K562 (cell line): ENCODE measurements at regions not wholly inside any gene's neighbourhood (a gene's known extent, or its start where the extent isn't known, plus 50 kb on each side); places are given as distances from the start of the nearest gene placed in this dataset.
A peak's percentile ranks its signal among the peaks of the same experiment; 100 is the strongest.

Experiments
- ATAC-seq: fragments of 200-7000 bp; cut with Tn5 transposase; 3 replicates; pipeline ENCODE4 v1.9.1; 2020; ENCODE audit warnings: moderate library complexity
- BruUV-seq: library from RNA; stranded (reverse); fragments of 400-500 nt; replicated peaks from 2 replicates; lab custom pipeline; 2021; lab: Mats Ljungman, UMichigan
- CTCF ChIA-PET: fragments of 300-600 bp; formaldehyde crosslinking; extraction: SDS; loops from one replicate; lab custom pipeline; 2021; ENCODE audit warnings: low intra/inter-chr PET ratio; lab: Yijun Ruan, JAX
- POLR2A ChIA-PET: fragments of 300-600, 350-650 bp; sonication (Branson Sonifier 250); formaldehyde crosslinking; extraction: SDS; loops from one replicate; lab custom pipeline; 2021; ENCODE audit warnings: antibody characterized with exemption, inconsistent platforms; lab: Yijun Ruan, JAX
- DNase-seq, 4 experiments: peaks; one replicate each; pipeline versions ENCODE4 v3.0.0 to v3.0.0-alpha.2; 2011 to 2018; ENCODE audit warnings: low spot score in 3 of 4, mixed read lengths in 3 of 4; ENCODE audit errors: extremely low read depth in 1 of 4
- FAIRE-seq: peaks from 2 replicates; lab custom pipeline; 2011; peaks lifted over from hg19 to GRCh38; lab: Jason Lieb, UNC
- H2AFZ ChIP-seq: 2 replicates; pipeline ENCODE4 v1.6.0; 2011; ENCODE audit warnings: low read depth, low read length, control low read depth, inconsistent platforms
- H3K27ac ChIP-seq: fragments of 200-600 bp; 3 replicates; pipeline ENCODE4 v1.8.0; 2011; ENCODE audit warnings: low read depth, mild to moderate bottlenecking, control low read depth, inconsistent platforms, low read length, moderate library complexity, mixed read lengths; ENCODE audit errors: extremely low read depth
- H3K27me3 ChIP-seq, 2 experiments: fragments of 300-600 bp in 1 of 2; 2 replicates in 1 of 2; 3 replicates in 1 of 2; pipeline versions ENCODE4 v1.6.0 to v1.8.0; 2011; ENCODE audit warnings: inconsistent platforms in 2 of 2, low read length in 2 of 2, mild to moderate bottlenecking in 1 of 2, mixed read lengths in 1 of 2, moderate library complexity in 1 of 2; ENCODE audit not compliant: control insufficient read depth in 2 of 2, insufficient read depth in 2 of 2
- H3K36me3 ChIP-seq: fragments of 300-600 bp; 3 replicates; pipeline ENCODE4 v1.8.0; 2011; ENCODE audit warnings: mild to moderate bottlenecking, low read length, inconsistent platforms; ENCODE audit not compliant: control insufficient read depth, insufficient read depth
- H3K4me1 ChIP-seq, 2 experiments: fragments of 200-600 bp in 1 of 2; replicated peaks in 1 of 2; 2 replicates in 1 of 2; 3 replicates in 1 of 2; pipeline versions ENCODE4 v1.5.1 to v1.8.0; 2011; ENCODE audit warnings: inconsistent platforms in 2 of 2, low read length in 2 of 2, mild to moderate bottlenecking in 1 of 2, mixed read lengths in 1 of 2, moderate library complexity in 1 of 2; ENCODE audit not compliant: control insufficient read depth in 2 of 2, insufficient read depth in 2 of 2
- H3K4me2 ChIP-seq: 2 replicates; pipeline ENCODE4 v1.6.1; 2011; ENCODE audit warnings: low read length, control low read depth, inconsistent platforms, mixed read lengths; ENCODE audit not compliant: insufficient read depth
- H3K4me3 ChIP-seq: fragments of 200-600 bp; sonication (generic), shearing (Covaris generic); 2 replicates; pipeline ENCODE4 v1.5.1; 2016; ENCODE audit warnings: control low read depth, inconsistent platforms
- H3K79me2 ChIP-seq: fragments of 200-600 bp; 3 replicates; pipeline ENCODE4 v1.8.0; 2011; ENCODE audit warnings: low read length, inconsistent platforms; ENCODE audit not compliant: control insufficient read depth, insufficient read depth
- H3K9ac ChIP-seq, 2 experiments: 2 replicates each; pipeline versions ENCODE4 v1.6.0 to v1.6.1; 2011; ENCODE audit warnings: low read depth in 2 of 2, low read length in 2 of 2, control low read depth in 1 of 2, inconsistent platforms in 1 of 2, mild to moderate bottlenecking in 1 of 2, mixed read lengths in 1 of 2; ENCODE audit not compliant: insufficient read depth in 1 of 2
- H3K9me1 ChIP-seq: one replicate; pipeline ENCODE4 v1.6.0; 2011; ENCODE audit warnings: inconsistent platforms, mild to moderate bottlenecking, low read length, moderate library complexity; ENCODE audit not compliant: control insufficient read depth, insufficient read depth
- H3K9me3 ChIP-seq: replicated peaks from 2 replicates; pipeline ENCODE4 v1.5.1; 2011; ENCODE audit warnings: low read depth, low read length, inconsistent platforms; ENCODE audit not compliant: control insufficient read depth, insufficient read depth
- H4K20me1 ChIP-seq: replicated peaks from 2 replicates; pipeline ENCODE4 v1.6.1; 2011; ENCODE audit warnings: low read length, inconsistent platforms, mixed read lengths; ENCODE audit not compliant: control insufficient read depth, insufficient read depth
- CHCHD3 ChIP-seq: fragments of 250-450 bp; sonication (Bioruptor Pico); IDR thresholded peaks from 2 replicates; pipeline ENCODE4 v2.1.2; 2022; ENCODE audit warnings: mild to moderate bottlenecking
- COPS2 ChIP-seq: fragments of 450-650 bp; conservative IDR thresholded peaks from 2 replicates; pipeline ENCODE4 v1.6.1; 2016; ENCODE audit warnings: mild to moderate bottlenecking, moderate library complexity
- KAT2B ChIP-seq: IDR thresholded peaks from one replicate; pipeline ENCODE4 v1.6.1; 2012; ENCODE audit warnings: low read depth, mild to moderate bottlenecking, control low read depth, inconsistent platforms, low read length, moderate library complexity
- MAZ ChIP-seq, 2 experiments: fragments of 450-650 bp in 1 of 2; sonication (generic) in 1 of 2; formaldehyde crosslinking; IDR thresholded peaks in 1 of 2; conservative IDR thresholded peaks in 1 of 2; 2 replicates each; pipeline versions ENCODE4 v1.4.0 to v1.5.0; 2020; ENCODE audit warnings: mild to moderate bottlenecking in 1 of 2, missing genetic modification reagents in 1 of 2
- RAD21 ChIP-seq, 2 experiments: fragments of 250-450 bp in 1 of 2; fragments of 450-650 bp in 1 of 2; sonication (Bioruptor Pico) in 1 of 2; formaldehyde crosslinking in 1 of 2; IDR thresholded peaks in 1 of 2; conservative IDR thresholded peaks in 1 of 2; 2 replicates each; pipeline versions ENCODE4 v1.4.0 to v1.8.0; 2020 to 2022; ENCODE audit warnings: mild to moderate bottlenecking in 2 of 2, moderate library complexity in 1 of 2
- SNRNP70 ChIP-seq: fragments of 200-400 bp; formaldehyde crosslinking; optimal IDR thresholded peaks from 2 replicates; pipeline ENCODE3; 2017; ENCODE audit warnings: low read depth, low read length
- TCF15 ChIP-seq: fragments of 250-450 bp; sonication (Bioruptor Pico); IDR thresholded peaks from 2 replicates; pipeline ENCODE4 v1.8.0; 2022; ENCODE audit warnings: moderate library complexity, mild to moderate bottlenecking, inconsistent platforms
- TCF7 ChIP-seq: sonication (generic); IDR thresholded peaks from 2 replicates; pipeline ENCODE4 v1.6.1; 2016; ENCODE audit warnings: antibody characterized with exemption, borderline replicate concordance
- ZKSCAN8 ChIP-seq: fragments of 200-800 bp; sonication (Bioruptor generic); IDR thresholded peaks from 2 replicates; pipeline ENCODE4 v1.6.1; 2016; ENCODE audit warnings: missing genetic modification characterization, missing compliant biosample characterization
- ZNF232 ChIP-seq: sonication (generic); formaldehyde crosslinking; IDR thresholded peaks from 2 replicates; pipeline ENCODE4 v1.8.0; 2022; ENCODE audit warnings: mild to moderate bottlenecking, missing genetic modification reagents
- ZNF277 ChIP-seq: fragments of 250-450 bp; sonication (Bioruptor Pico); IDR thresholded peaks from 2 replicates; pipeline ENCODE4 v1.8.0; 2022; ENCODE audit warnings: inconsistent platforms, mild to moderate bottlenecking, moderate library complexity, borderline replicate concordance
- ZNF695 ChIP-seq: fragments of 450-650 bp; formaldehyde crosslinking; IDR thresholded peaks from 2 replicates; pipeline ENCODE4 v1.4.0; 2020; ENCODE audit warnings: mild to moderate bottlenecking, moderate library complexity
- WGBS: fragments of 100-300 bp; shearing (Covaris generic); methylation state at CpG from one replicate; pipeline ENCODE4 v1.1.6; 2016; ENCODE audit warnings: low coverage, mixed read lengths; ENCODE audit not compliant: insufficient coverage; ENCODE audit errors: missing lambda C conversion rate; 5-methylcytosine and 5-hydroxymethylcytosine counted together
- in situ Hi-C: fragments of 300-500 bp; cut with MboI; formaldehyde crosslinking; loops from 4 replicates; pipeline ENCODE4 v1.15.0; 2018; ENCODE audit warnings: inconsistent platforms, mixed read lengths
- intact Hi-C: fragments of 100-400 bp; cut with micrococcal nuclease; formaldehyde crosslinking; loops from 2 replicates; pipeline ENCODE4 v1.14.2; 2022

- TF ChIP-seq ZNF695 (CRISPR knock-in tag) (no peak), CHCHD3 (no peak), SNRNP70 (no peak), ZKSCAN8 (no peak), COPS2 (no peak), MAZ (CRISPR knock-in tag; conservative IDR thresholded peaks at IDR 0.05 in 1 of 2, IDR thresholded peaks at IDR 0.05 in 1 of 2) (no peak), RAD21 (CRISPR knock-in tag; conservative IDR thresholded peaks at IDR 0.05 in 1 of 2, IDR thresholded peaks at IDR 0.05 in 1 of 2) (no peak), TCF15 (CRISPR knock-in tag) (no peak), ZNF277 (no peak), ZNF232 (CRISPR knock-in tag) (no peak), TCF7 (no peak), KAT2B (no peak)
- H3K36me3 ChIP-seq = no peaks in the 10 kb centered on the region
- no peak overlapping the region for H3K27ac ChIP-seq
- in situ Hi-C loops = no loop called here
- ATAC-seq = no peak
- no peak overlapping the region for H2AFZ ChIP-seq
- H3K27me3 ChIP-seq = no peaks in the 10 kb centered on the region
- H3K4me3 ChIP-seq = no peak overlapping the region
- H3K4me2 ChIP-seq = no peak overlapping the region
- FAIRE-seq = no peak
- POLR2A ChIA-PET = no interaction called here
- intact Hi-C loops = no loop called here
- H4K20me1 ChIP-seq = no peaks in the 10 kb centered on the region
- no peaks in the 10 kb centered on the region for H3K4me1 ChIP-seq
- peak in 3 of 4 experiments; percentile 0 to 2 (median 2) for DNase-seq
- no peak overlapping the region for H3K9ac ChIP-seq
- 0 out of 2 replicates have a peak, but pooled peaks cover 2% of the 10 kb centered on the region for H3K9me3 ChIP-seq
- 2% methylated on average over 3 of the region's 3 CpGs for WGBS
- CTCF ChIA-PET = interaction anchor here (0.6 kb wide), 1 partner anchor 37 kb away, joined by 3 read pairs; no protein-coding TSS in a partner anchor
- H3K79me2 ChIP-seq = no peaks in the 10 kb centered on the region
- no TSS peak for BruUV-seq
- no peaks in the 10 kb centered on the region for H3K9me1 ChIP-seq
These were observed 1213.1 kb downstream of the DNAJB9 start for GRCh38 chr7:109782806-109783205.
